Osteoblast (primary cell): ENCODE measurements at regions not wholly inside any gene's neighbourhood (a gene's known extent, or its start where the extent isn't known, plus 50 kb on each side); places are given as distances from the start of the nearest gene placed in this dataset.

Source experiments
- DNase-seq: peaks from one replicate; pipeline ENCODE4 v3.0.0; 2011; ENCODE audit warnings: low spot score, mixed read lengths; ENCODE audit not compliant: insufficient read length; ENCODE audit errors: missing footprints
- H2AFZ ChIP-seq: 2 replicates; pipeline ENCODE4 v1.6.0; 2011; ENCODE audit warnings: mild to moderate bottlenecking, low read length
- H3K27ac ChIP-seq: 2 replicates; pipeline ENCODE4 v1.5.1; 2011; ENCODE audit warnings: mild to moderate bottlenecking, low read depth, low read length, moderate library complexity
- H3K27me3 ChIP-seq: 2 replicates; pipeline ENCODE4 v1.6.0; 2012; ENCODE audit warnings: mild to moderate bottlenecking, control low read depth, inconsistent platforms, low read length, moderate library complexity; ENCODE audit not compliant: insufficient read depth
- H3K36me3 ChIP-seq: 2 replicates; pipeline ENCODE4 v1.5.1; 2011; ENCODE audit warnings: mild to moderate bottlenecking, low read length, control low read depth, moderate library complexity; ENCODE audit not compliant: insufficient read depth
- H3K4me1 ChIP-seq: 2 replicates; pipeline ENCODE4 v1.5.1; 2011; ENCODE audit warnings: mild to moderate bottlenecking, low read length, control low read depth, moderate library complexity; ENCODE audit not compliant: insufficient read depth
- H3K4me2 ChIP-seq: 2 replicates; pipeline ENCODE4 v1.6.0; 2011; ENCODE audit warnings: mild to moderate bottlenecking, low read length; ENCODE audit not compliant: insufficient read depth
- H3K4me3 ChIP-seq: fragments of 200-600 bp; sonication (generic); 3 replicates; pipeline ENCODE4 v1.5.1; 2012; ENCODE audit warnings: mild to moderate bottlenecking, low read length, inconsistent platforms; ENCODE audit not compliant: insufficient read depth
- H3K79me2 ChIP-seq: 2 replicates; pipeline ENCODE4 v1.6.0; 2012; ENCODE audit warnings: mild to moderate bottlenecking, low read length, control low read depth, inconsistent platforms; ENCODE audit not compliant: insufficient read depth
- H3K9me3 ChIP-seq: 2 replicates; pipeline ENCODE4 v1.5.1; 2011; ENCODE audit warnings: low read depth, low read length, control low read depth
- H4K20me1 ChIP-seq: 2 replicates; pipeline ENCODE4 v1.6.0; 2012; ENCODE audit warnings: mild to moderate bottlenecking, low read length, control low read depth; ENCODE audit not compliant: insufficient read depth
- CTCF ChIP-seq: IDR thresholded peaks from 2 replicates; pipeline ENCODE4 v1.5.1; 2011; ENCODE audit warnings: mild to moderate bottlenecking, low read depth, low read length, moderate library complexity; ENCODE audit errors: extremely low read depth

- no peak for DNase-seq
Measured at GRCh38 chr4:32161392-32161791, 1441.2 kb downstream of the PCDH7 start.

GRCh38 chr4:32163125-32163524 is 1443.0 kb downstream of the PCDH7 start:
- H3K4me3 ChIP-seq = no peak overlapping the region
- H3K4me1 ChIP-seq = no peaks in the 10 kb centered on the region
- DNase-seq = no peak
- peaks cover 3% of the 10 kb centered on the region for H3K9me3 ChIP-seq
- no peak overlapping the region for H3K27ac ChIP-seq
- no peak overlapping the region for H2AFZ ChIP-seq
- H3K79me2 ChIP-seq = no peaks in the 10 kb centered on the region
- no peaks in the 10 kb centered on the region for H3K36me3 ChIP-seq
- H4K20me1 ChIP-seq = no peaks in the 10 kb centered on the region
- H3K27me3 ChIP-seq = no peaks in the 10 kb centered on the region
- no peak for TF ChIP-seq CTCF
- H3K4me2 ChIP-seq = no peak overlapping the region

More at GRCh38 chr4:32161392-32161791, 1441.2 kb downstream of the PCDH7 start:
- Histone ChIP-seq H3K4me3 (no peak overlapping the region), H3K27ac (no peak overlapping the region), H3K4me1 (no peaks in the 10 kb centered on the region), H3K4me2 (no peak overlapping the region), H3K27me3 (no peaks in the 10 kb centered on the region), H3K9me3 (peaks cover 3% of the 10 kb centered on the region), H4K20me1 (no peaks in the 10 kb centered on the region), H3K79me2 (no peaks in the 10 kb centered on the region), H3K36me3 (no peaks in the 10 kb centered on the region), H2AFZ (no peak overlapping the region)
- TF ChIP-seq CTCF = no peak

- Histone ChIP-seq H3K79me2 (no peaks in the 10 kb centered on the region), H3K27me3 (no peaks in the 10 kb centered on the region), H3K27ac (no peak overlapping the region), H3K36me3 (no peaks in the 10 kb centered on the region), H3K9me3 (peaks cover 4% of the 10 kb centered on the region), H3K4me3 (no peak overlapping the region), H3K4me2 (no peak overlapping the region), H2AFZ (no peak overlapping the region), H3K4me1 (no peaks in the 10 kb centered on the region), H4K20me1 (no peaks in the 10 kb centered on the region)
- no peak for TF ChIP-seq CTCF
- no peak for DNase-seq
Measured at GRCh38 chr4:32169841-32170240, 1449.7 kb downstream of the PCDH7 start.

- Histone ChIP-seq H3K4me3 (no peak overlapping the region), H3K79me2 (no peaks in the 10 kb centered on the region), H4K20me1 (no peaks in the 10 kb centered on the region), H3K9me3 (peaks cover 4% of the 10 kb centered on the region), H3K27ac (no peak overlapping the region), H3K36me3 (no peaks in the 10 kb centered on the region), H3K4me2 (no peak overlapping the region), H2AFZ (no peak overlapping the region), H3K27me3 (no peaks in the 10 kb centered on the region), H3K4me1 (no peaks in the 10 kb centered on the region)
- DNase-seq = no peak
- TF ChIP-seq CTCF = no peak
Measured at GRCh38 chr4:32172086-32172485, 1451.9 kb downstream of the PCDH7 start.
